Activated CD4-positive, alpha-beta memory T cell treated with anti-CD3 and anti-CD28 coated beads for 36 hours (primary cell): ENCODE measurements at regions not wholly inside any gene's neighbourhood (a gene's known extent, or its start where the extent isn't known, plus 50 kb on each side); places are given as distances from the start of the nearest gene placed in this dataset.

Experiments used
- CTCF ChIA-PET: fragments of 350-600 bp; sonication (Branson Sonifier 250); formaldehyde crosslinking; loops from one replicate; lab custom pipeline; 2021; ENCODE audit warnings: antibody characterized with exemption, inconsistent platforms; lab: Charles Lee
- POLR2A ChIA-PET: fragments of 350-600 bp; sonication (Branson Sonifier 250); formaldehyde crosslinking; loops from one replicate; lab custom pipeline; 2021; ENCODE audit warnings: antibody characterized with exemption; lab: Charles Lee
- DNase-seq: peaks from one replicate; pipeline ENCODE4 v3.0.0-alpha.2; 2020
- H3K27ac Mint-ChIP-seq: one replicate; pipeline ENCODE4 v1.8.0; 2021; ENCODE audit warnings: mixed read lengths
- H3K27me3 Mint-ChIP-seq: one replicate; pipeline ENCODE4 v1.8.0; 2021; ENCODE audit warnings: mixed read lengths
- H3K36me3 Mint-ChIP-seq: one replicate; pipeline ENCODE4 v1.8.0; 2021; ENCODE audit warnings: mixed read lengths
- H3K4me1 Mint-ChIP-seq: one replicate; pipeline ENCODE4 v1.8.0; 2021; ENCODE audit warnings: low read depth, mixed read lengths
- H3K4me3 Mint-ChIP-seq: one replicate; pipeline ENCODE4 v1.8.0; 2021; ENCODE audit warnings: mild to moderate bottlenecking, mixed read lengths
- H3K9me3 Mint-ChIP-seq: one replicate; pipeline ENCODE4 v1.8.0; 2021; ENCODE audit warnings: mixed read lengths
- intact Hi-C: fragments of 100-400 bp; cut with micrococcal nuclease; formaldehyde crosslinking; loops from one replicate; pipeline ENCODE4 v1.15.1; 2023

DNA sequence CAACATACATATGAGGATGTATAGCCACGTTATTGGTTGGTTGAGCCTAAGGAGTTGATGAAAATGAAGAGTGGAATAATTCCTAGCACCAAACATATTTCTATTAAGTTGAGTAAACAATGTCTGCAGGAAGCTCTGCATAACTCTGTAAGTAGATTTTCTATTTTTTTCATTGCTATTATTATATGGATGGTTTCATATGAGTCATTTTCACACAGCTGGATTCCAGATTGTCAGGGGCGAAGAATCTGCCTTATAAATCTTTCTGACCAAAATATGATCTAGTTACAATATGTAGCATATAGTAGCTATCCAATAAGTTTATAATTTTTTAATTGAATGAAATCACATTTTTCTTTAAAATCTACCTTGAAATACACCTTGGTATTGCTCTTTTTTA lies 468.0 kb upstream of the PKDCC start:
- no peak overlapping the region for H3K27ac Mint-ChIP-seq
- POLR2A ChIA-PET = no interaction called here
- H3K4me3 Mint-ChIP-seq = no peak overlapping the region
- CTCF ChIA-PET = no interaction called here
- peaks cover 2% of the 10 kb centered on the region for H3K27me3 Mint-ChIP-seq
- peaks cover 16% of the 10 kb centered on the region for H3K9me3 Mint-ChIP-seq
- H3K4me1 Mint-ChIP-seq = no peaks in the 10 kb centered on the region
- no peak for DNase-seq
- no peaks in the 10 kb centered on the region for H3K36me3 Mint-ChIP-seq
- intact Hi-C loops = no loop called here

GRCh38 chr2:41580806-41581205 lies 467.0 kb upstream of the PKDCC start:
- H3K27me3 Mint-ChIP-seq = peaks cover 2% of the 10 kb centered on the region
- intact Hi-C loops = no loop called here
- H3K27ac Mint-ChIP-seq = no peak overlapping the region
- ChIA-PET CTCF (no interaction called here), POLR2A (no interaction called here)
- no peaks in the 10 kb centered on the region for H3K4me1 Mint-ChIP-seq
- no peak overlapping the region for H3K4me3 Mint-ChIP-seq
- DNase-seq = no peak
- H3K36me3 Mint-ChIP-seq = no peaks in the 10 kb centered on the region
- H3K9me3 Mint-ChIP-seq = peaks cover 20% of the 10 kb centered on the region

DNA sequence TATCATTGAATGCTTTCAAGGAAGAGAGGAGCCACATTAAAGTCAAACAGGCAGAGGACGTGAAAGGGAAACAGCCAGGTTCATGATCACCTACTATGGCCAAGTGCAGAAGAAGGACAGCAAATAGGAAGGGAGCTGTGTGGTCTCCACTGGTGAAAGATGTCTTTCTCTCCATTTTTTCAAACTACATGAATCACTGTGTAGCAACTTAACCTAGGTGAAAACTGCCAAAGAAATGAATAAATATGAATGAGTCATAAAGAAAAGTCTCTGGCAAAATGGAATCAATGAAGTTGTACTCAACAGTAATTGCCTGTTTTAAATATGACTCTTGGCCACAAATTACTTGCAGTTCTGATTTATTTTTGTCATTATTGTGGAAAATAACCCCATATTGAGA lies 452.6 kb upstream of the PKDCC start:
- no peak overlapping the region for H3K27ac Mint-ChIP-seq
- no peak overlapping the region for H3K4me3 Mint-ChIP-seq
- no peak for DNase-seq
- intact Hi-C loops = no loop called here
- ChIA-PET POLR2A (no interaction called here), CTCF (no interaction called here)
- no peaks in the 10 kb centered on the region for H3K4me1 Mint-ChIP-seq
- H3K27me3 Mint-ChIP-seq = no peaks in the 10 kb centered on the region
- H3K9me3 Mint-ChIP-seq = no peaks in the 10 kb centered on the region
- no peaks in the 10 kb centered on the region for H3K36me3 Mint-ChIP-seq

DNA sequence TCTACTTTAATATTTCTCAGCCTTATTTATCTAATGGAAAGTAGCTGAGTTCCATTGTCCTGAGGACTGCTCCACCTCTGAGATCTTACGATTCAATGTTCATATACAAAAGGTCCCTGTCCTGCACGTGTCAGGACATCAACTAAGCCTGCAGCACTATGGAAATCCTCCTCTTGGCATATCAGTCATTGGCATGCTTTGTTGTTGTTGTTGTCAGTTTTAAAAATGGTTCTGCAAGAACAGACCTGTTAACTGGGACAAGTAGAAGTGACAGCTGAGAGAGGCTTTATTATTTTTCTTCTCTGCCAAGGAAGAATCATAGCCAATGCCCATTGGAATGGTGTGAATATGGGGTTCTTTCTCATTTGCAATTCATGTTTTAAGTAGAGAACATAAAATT lies 450.1 kb upstream of the PKDCC start:
- H3K4me3 Mint-ChIP-seq = no peak overlapping the region
- POLR2A ChIA-PET = no interaction called here
- H3K9me3 Mint-ChIP-seq = no peaks in the 10 kb centered on the region
- H3K36me3 Mint-ChIP-seq = no peaks in the 10 kb centered on the region
- H3K27ac Mint-ChIP-seq = no peak overlapping the region
- H3K27me3 Mint-ChIP-seq = no peaks in the 10 kb centered on the region
- DNase-seq = no peak
- CTCF ChIA-PET = no interaction called here
- no peaks in the 10 kb centered on the region for H3K4me1 Mint-ChIP-seq
- intact Hi-C loops = no loop called here

GRCh38 chr2:41598161-41598894 lies 449.5 kb upstream of the PKDCC start:
- POLR2A ChIA-PET = no interaction called here
- no peak for DNase-seq
- Mint-ChIP-seq H3K4me1 (no peaks in the 10 kb centered on the region), H3K4me3 (no peak overlapping the region), H3K9me3 (no peaks in the 10 kb centered on the region), H3K36me3 (no peaks in the 10 kb centered on the region), H3K27ac (no peak overlapping the region), H3K27me3 (no peaks in the 10 kb centered on the region)
- CTCF ChIA-PET = no interaction called here
- intact Hi-C loops = no loop called here

DNA sequence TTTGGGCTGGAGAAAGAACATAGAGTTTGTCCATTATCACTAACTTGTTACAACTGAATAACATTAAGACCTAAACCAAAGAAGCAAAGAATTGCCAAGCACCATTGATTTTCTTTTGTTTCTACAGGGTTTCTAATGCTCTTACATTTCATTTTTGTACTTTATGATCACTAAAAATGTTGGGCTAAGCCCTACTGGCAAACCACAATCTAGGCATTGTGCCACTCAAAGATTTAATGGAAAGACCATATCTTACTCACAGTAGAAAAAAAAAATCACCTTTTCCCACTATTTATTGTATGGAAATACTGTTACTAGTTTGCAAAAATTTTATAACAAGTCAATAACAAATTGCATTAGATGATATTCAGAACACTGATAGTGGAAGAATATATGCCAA lies 447.4 kb upstream of the PKDCC start:
- intact Hi-C loops = no loop called here
- H3K36me3 Mint-ChIP-seq = no peaks in the 10 kb centered on the region
- CTCF ChIA-PET = no interaction called here

GRCh38 chr2:41602341-41602740 lies 445.5 kb upstream of the PKDCC start:
- POLR2A ChIA-PET = no interaction called here
- H3K4me1 Mint-ChIP-seq = no peaks in the 10 kb centered on the region
- intact Hi-C loops = no loop called here

More for the DNA sequence above, 447.4 kb upstream of the PKDCC start:
- H3K4me3 Mint-ChIP-seq = no peak overlapping the region
- no peaks in the 10 kb centered on the region for H3K9me3 Mint-ChIP-seq
- DNase-seq = no peak
- POLR2A ChIA-PET = no interaction called here
- H3K27me3 Mint-ChIP-seq = no peaks in the 10 kb centered on the region
- H3K4me1 Mint-ChIP-seq = no peaks in the 10 kb centered on the region
- H3K27ac Mint-ChIP-seq = no peak overlapping the region

GRCh38 chr2:41605311-41605710 lies 442.5 kb upstream of the PKDCC start:
- CTCF ChIA-PET = no interaction called here
- H3K27me3 Mint-ChIP-seq = no peaks in the 10 kb centered on the region
- H3K9me3 Mint-ChIP-seq = no peaks in the 10 kb centered on the region
- no peaks in the 10 kb centered on the region for H3K36me3 Mint-ChIP-seq
- POLR2A ChIA-PET = no interaction called here
- H3K4me3 Mint-ChIP-seq = no peak overlapping the region
- no peak overlapping the region for H3K27ac Mint-ChIP-seq
- no peaks in the 10 kb centered on the region for H3K4me1 Mint-ChIP-seq
- intact Hi-C loops = no loop called here
- DNase-seq = no peak

More at GRCh38 chr2:41602341-41602740, 445.5 kb upstream of the PKDCC start:
- CTCF ChIA-PET = no interaction called here
- Mint-ChIP-seq H3K27ac (no peak overlapping the region), H3K36me3 (no peaks in the 10 kb centered on the region), H3K9me3 (no peaks in the 10 kb centered on the region), H3K4me3 (no peak overlapping the region), H3K27me3 (no peaks in the 10 kb centered on the region)
- no peak for DNase-seq

GRCh38 chr2:41605914-41606313 lies 441.9 kb upstream of the PKDCC start:
- no peaks in the 10 kb centered on the region for H3K9me3 Mint-ChIP-seq
- H3K4me1 Mint-ChIP-seq = no peaks in the 10 kb centered on the region
- ChIA-PET POLR2A (no interaction called here), CTCF (no interaction called here)
- no peaks in the 10 kb centered on the region for H3K36me3 Mint-ChIP-seq
- intact Hi-C loops = no loop called here
- H3K4me3 Mint-ChIP-seq = no peak overlapping the region
- H3K27me3 Mint-ChIP-seq = no peaks in the 10 kb centered on the region
- no peak overlapping the region for H3K27ac Mint-ChIP-seq
- DNase-seq = no peak

GRCh38 chr2:41610501-41611190 lies 437.2 kb upstream of the PKDCC start:
- ChIA-PET POLR2A (no interaction called here), CTCF (no interaction called here)
- Mint-ChIP-seq H3K36me3 (no peaks in the 10 kb centered on the region), H3K9me3 (no peaks in the 10 kb centered on the region), H3K4me1 (no peaks in the 10 kb centered on the region), H3K27ac (no peak overlapping the region), H3K27me3 (peaks cover 1% of the 10 kb centered on the region), H3K4me3 (no peak overlapping the region)
- DNase-seq = no peak
- intact Hi-C loops = loop anchor here (10.0 kb wide), 1 partner anchor 174 kb away; no protein-coding TSS in a partner anchor

DNA sequence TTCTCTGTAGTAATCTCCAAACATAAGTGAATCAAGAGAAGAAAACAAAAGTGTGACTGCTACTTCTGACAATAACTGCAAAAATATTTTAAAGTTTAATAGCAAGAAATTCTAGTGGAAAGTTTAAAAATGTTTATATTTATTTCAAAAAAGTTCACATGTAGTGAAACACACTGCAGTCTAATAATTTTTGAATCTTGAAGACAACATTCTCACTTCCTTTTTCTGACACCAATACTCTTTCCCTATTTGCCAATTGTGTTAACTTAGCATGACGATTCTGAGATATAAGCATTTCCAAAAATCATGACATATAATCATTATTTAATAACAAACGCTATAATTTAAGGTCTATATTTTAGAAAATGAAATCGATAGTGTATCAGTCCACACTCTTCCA lies 429.1 kb upstream of the PKDCC start:
- H3K27me3 Mint-ChIP-seq = no peaks in the 10 kb centered on the region
- ChIA-PET CTCF (no interaction called here), POLR2A (no interaction called here)
- no peak overlapping the region for H3K4me3 Mint-ChIP-seq
- H3K4me1 Mint-ChIP-seq = no peaks in the 10 kb centered on the region
- H3K27ac Mint-ChIP-seq = no peak overlapping the region
- intact Hi-C loops = loop anchor here (10.0 kb wide), 1 partner anchor 166 kb away; no protein-coding TSS in a partner anchor
- no peaks in the 10 kb centered on the region for H3K36me3 Mint-ChIP-seq
- no peak for DNase-seq
- no peaks in the 10 kb centered on the region for H3K9me3 Mint-ChIP-seq

- Mint-ChIP-seq H3K27ac (no peak overlapping the region), H3K27me3 (no peaks in the 10 kb centered on the region), H3K4me3 (no peak overlapping the region), H3K4me1 (no peaks in the 10 kb centered on the region), H3K36me3 (no peaks in the 10 kb centered on the region), H3K9me3 (no peaks in the 10 kb centered on the region)
- POLR2A ChIA-PET = no interaction called here
- DNase-seq = no peak
- intact Hi-C loops = no loop called here
- CTCF ChIA-PET = interaction anchor here (0.7 kb wide), 1 partner anchor 19 kb away, joined by 3 read pairs; no protein-coding TSS in a partner anchor
Observed at GRCh38 chr2:41621095-41621494, 426.7 kb upstream of the PKDCC start.

- Mint-ChIP-seq H3K27ac (no peak overlapping the region), H3K4me3 (no peak overlapping the region), H3K4me1 (no peaks in the 10 kb centered on the region), H3K27me3 (no peaks in the 10 kb centered on the region), H3K9me3 (no peaks in the 10 kb centered on the region), H3K36me3 (no peaks in the 10 kb centered on the region)
- ChIA-PET POLR2A (no interaction called here), CTCF (no interaction called here)
- intact Hi-C loops = no loop called here
- no peak for DNase-seq
Observed at GRCh38 chr2:41621563-41621962, 426.3 kb upstream of the PKDCC start.
